HepG2 (cell line): ENCODE measurements at regions not wholly inside any gene's neighbourhood (a gene's known extent, or its start where the extent isn't known, plus 50 kb on each side); places are given as distances from the start of the nearest gene placed in this dataset.

Experiments
- BHLHE40 ChIP-seq: IDR thresholded peaks from 2 replicates; pipeline ENCODE4 v1.6.1; 2011; ENCODE audit warnings: low read length, improper control_type of control experiment
- CTCF ChIP-seq: sonication (generic); formaldehyde crosslinking; IDR thresholded peaks from 2 replicates; pipeline ENCODE4 v1.5.0; 2020; ENCODE audit warnings: mild to moderate bottlenecking, missing genetic modification reagents, moderate library complexity
- EP300 ChIP-seq, 3 experiments: sonication (generic) in 1 of 3; formaldehyde crosslinking in 1 of 3; IDR thresholded peaks; 2 replicates each; pipeline versions ENCODE4 v1.5.1 to v1.6.1; 2011 to 2020; ENCODE audit warnings: low read depth in 2 of 3, low read length in 2 of 3, borderline replicate concordance in 1 of 3, improper control_type of control experiment in 1 of 3, mild to moderate bottlenecking in 1 of 3, missing genetic modification reagents in 1 of 3, moderate library complexity in 1 of 3
- KDM1A ChIP-seq: IDR thresholded peaks from 2 replicates; pipeline ENCODE4 v1.6.1; 2016; ENCODE audit warnings: missing compliant biosample characterization
- NFE2L2 ChIP-seq: fragments of 150-350 bp; IDR thresholded peaks from 2 replicates; pipeline ENCODE4 v1.6.1; 2014; ENCODE audit warnings: low read length
- NFYB ChIP-seq: sonication (generic); formaldehyde crosslinking; IDR thresholded peaks from 2 replicates; pipeline ENCODE4 v1.4.0; 2020; ENCODE audit warnings: missing genetic modification reagents
- PHF20 ChIP-seq: sonication (generic); formaldehyde crosslinking; IDR thresholded peaks from 2 replicates; pipeline ENCODE4 v1.5.0; 2020; ENCODE audit warnings: mild to moderate bottlenecking, missing genetic modification reagents
- POLR2A ChIP-seq, 2 experiments: IDR thresholded peaks; 2 replicates each; pipeline ENCODE4 v1.6.1; 2011; ENCODE audit warnings: low read depth in 2 of 2, low read length in 2 of 2, mild to moderate bottlenecking in 1 of 2, moderate library complexity in 1 of 2; ENCODE audit not compliant: insufficient read depth in 1 of 2
- PRPF4 ChIP-seq: fragments of 200-400 bp; formaldehyde crosslinking; IDR thresholded peaks from 2 replicates; pipeline ENCODE4 v1.6.1; 2016; ENCODE audit warnings: low read length, low read depth; ENCODE audit not compliant: poor library complexity, severe bottlenecking
- RAD21 ChIP-seq: fragments of 450-650 bp; formaldehyde crosslinking; IDR thresholded peaks from 2 replicates; pipeline ENCODE4 v1.5.0; 2020; ENCODE audit warnings: mild to moderate bottlenecking
- ZKSCAN5 ChIP-seq: sonication (generic); formaldehyde crosslinking; IDR thresholded peaks from 2 replicates; pipeline ENCODE4 v1.5.1; 2020; ENCODE audit warnings: mild to moderate bottlenecking, missing genetic modification reagents
- ZNF280D ChIP-seq: sonication (generic); formaldehyde crosslinking; IDR thresholded peaks from 2 replicates; pipeline ENCODE4 v1.5.1; 2020; ENCODE audit warnings: mild to moderate bottlenecking, missing genetic modification reagents
- ZNF318 ChIP-seq: sonication (generic); formaldehyde crosslinking; IDR thresholded peaks from 2 replicates; pipeline ENCODE4 v1.4.0; 2020; ENCODE audit warnings: mild to moderate bottlenecking, missing genetic modification reagents
- ZNF629 ChIP-seq: sonication (generic); formaldehyde crosslinking; conservative IDR thresholded peaks from 2 replicates; pipeline ENCODE4 v1.5.0; 2020; ENCODE audit warnings: missing genetic modification reagents

GRCh38 chr5:133714161-133714915 is 102.0 kb upstream of the FSTL4 start:
- TF ChIP-seq ZKSCAN5 (CRISPR knock-in tag), result no peak
- no peak for TF ChIP-seq NFE2L2
- no peak for TF ChIP-seq NFYB
- TF ChIP-seq PRPF4, result no peak
- TF ChIP-seq CTCF (CRISPR knock-in tag), result no peak
- no peak for TF ChIP-seq POLR2A (IDR thresholded peaks at IDR 0.05; ENCODE audit: insufficient read depth in 1 of 2, low read depth in 2 of 2, low read length in 2 of 2)
- no peak for TF ChIP-seq RAD21
- no peak for TF ChIP-seq EP300 (IDR thresholded peaks at IDR 0.05; ENCODE audit: low read depth in 2 of 2, low read length in 2 of 2)
- TF ChIP-seq EP300 (CRISPR knock-in tag; IDR thresholded peaks at IDR 0.05; ENCODE audit: borderline replicate concordance), result no peak
- TF ChIP-seq ZNF280D, result no peak
- TF ChIP-seq PHF20 (CRISPR knock-in tag), result no peak
- TF ChIP-seq ZNF318, result no peak
- no peak for TF ChIP-seq BHLHE40
- no peak for TF ChIP-seq KDM1A (CRISPR knock-in tag)
- no peak for TF ChIP-seq ZNF629
